ENCODE measurements at regions not wholly inside any gene's neighbourhood (a gene's known extent, or its start where the extent isn't known, plus 50 kb on each side); places are given as distances from the start of the nearest gene placed in this dataset.

- ChIA-PET CTCF (ENCODE audit: low intra/inter-chr PET ratio) (no interaction called here), POLR2A (no interaction called here)
- H4K20me1 ChIP-seq (replicated peaks; ENCODE audit: control insufficient read depth, insufficient read depth, low read length) = no peaks in the 10 kb centered on the region
- DNase-seq (ENCODE audit: extremely low read depth in 1 of 4, low spot score in 3 of 4) = no peak
- H3K9me3 ChIP-seq (replicated peaks; ENCODE audit: control insufficient read depth, insufficient read depth, low read depth, low read length) = peaks cover 6% of the 10 kb centered on the region; the same call in 1 of the 2 replicates
- BruUV-seq (replicated peaks) = no TSS peak
- WGBS (ENCODE audit: insufficient coverage, low coverage, missing lambda C conversion rate) = 0% methylated on average over 2 of the region's 2 CpGs
- no peak overlapping the region for H3K27ac ChIP-seq (ENCODE audit: extremely low read depth, low read depth, low read length)
- FAIRE-seq = no peak
- H3K4me3 ChIP-seq = no peak overlapping the region
- H3K79me2 ChIP-seq (ENCODE audit: control insufficient read depth, insufficient read depth, low read length) = no peaks in the 10 kb centered on the region
- H3K4me1 ChIP-seq (replicated peaks in 1 of 2; ENCODE audit: control insufficient read depth in 2 of 2, insufficient read depth in 2 of 2, low read length in 2 of 2) = no peaks in the 10 kb centered on the region; a peak in 1 of 5 replicates
- no peak overlapping the region for H3K9ac ChIP-seq (ENCODE audit: insufficient read depth in 1 of 2, low read depth in 2 of 2, low read length in 2 of 2)
- no peak overlapping the region for H3K4me2 ChIP-seq (ENCODE audit: insufficient read depth, low read length)
- no peaks in the 10 kb centered on the region for H3K9me1 ChIP-seq (ENCODE audit: control insufficient read depth, insufficient read depth, low read length)
- H2AFZ ChIP-seq (ENCODE audit: low read depth, low read length) = no peak overlapping the region
- no peak for ATAC-seq
- in situ Hi-C loops (cut with MboI) = no loop called here
- intact Hi-C loops (cut with micrococcal nuclease) = no loop called here
- TF ChIP-seq RCOR1 (IDR thresholded peaks at IDR 0.05; ENCODE audit: borderline replicate concordance in 1 of 2, low read depth in 2 of 2, low read length in 2 of 2) (no peak), HIVEP1 (CRISPR knock-in tag; IDR thresholded peaks at IDR 0.05) (no peak), ZBTB2 (IDR thresholded peaks at IDR 0.05) (no peak), ZNF354B (CRISPR knock-in tag; IDR thresholded peaks at IDR 0.05) (no peak), SMC3 (conservative IDR thresholded peaks at IDR 0.05; ENCODE audit: insufficient read depth, low read depth, low read length) (no peak), PATZ1 (CRISPR knock-in tag; IDR thresholded peaks at IDR 0.05; ENCODE audit: borderline replicate concordance) (no peak), RBM22 (IDR thresholded peaks at IDR 0.05; ENCODE audit: low read depth, low read length, poor library complexity, severe bottlenecking) (no peak), MYBL2 (IDR thresholded peaks at IDR 0.05; ENCODE audit: low read depth) (no peak), MYBL2 (CRISPR knock-in tag; IDR thresholded peaks at IDR 0.05; ENCODE audit: borderline replicate concordance) (no peak)
- H3K36me3 ChIP-seq (ENCODE audit: control insufficient read depth, insufficient read depth, low read length) = no peaks in the 10 kb centered on the region
- H3K27me3 ChIP-seq (ENCODE audit: control insufficient read depth in 2 of 2, insufficient read depth in 2 of 2, low read length in 2 of 2) = peaks cover 13% of the 10 kb centered on the region in 2 experiments; a peak in 4 of 5 replicates
These were observed 51.7 kb upstream of the CAPN7 start for GRCh38 chr3:15154326-15154725.

Measured in K562 (cell line).